ENCODE measurements at regions not wholly inside any gene's neighbourhood (a gene's known extent, or its start where the extent isn't known, plus 50 kb on each side); places are given as distances from the start of the nearest gene placed in this dataset.

GRCh38 chr18:14905350-14905749 is 157.4 kb downstream of the ANKRD30B start:
- no peak overlapping the region for H3K4me3 ChIP-seq (ENCODE audit: low read length)
- ATAC-seq (ENCODE audit: poor library complexity) (no peak), DNase-seq (no peak)
- no peaks in the 10 kb centered on the region for H3K36me3 Mint-ChIP-seq (ENCODE audit: low read depth)
- H3K36me3 ChIP-seq (ENCODE audit: insufficient read depth, low read length): no peaks in the 10 kb centered on the region
- no peak overlapping the region for H3K27ac Mint-ChIP-seq
- no peak overlapping the region for H3K27ac ChIP-seq (ENCODE audit: low read depth in 1 of 2, low read length in 2 of 2)
- H3K9me3 Mint-ChIP-seq: no peaks in the 10 kb centered on the region
- no peaks in the 10 kb centered on the region for H3K4me1 Mint-ChIP-seq (ENCODE audit: low read depth)
- peaks cover 0 to 8% of the 10 kb centered on the region in 2 experiments for H3K9me3 ChIP-seq (ENCODE audit: control insufficient read depth in 1 of 2, insufficient read depth in 1 of 2, low read length in 2 of 2)
- ChIA-PET POLR2A (no interaction called here), CTCF (no interaction called here)
- no peak overlapping the region for H3K4me3 Mint-ChIP-seq
- intact Hi-C loops (cut with DNase I, micrococcal nuclease): no loop called here
- no peaks in the 10 kb centered on the region for H3K27me3 ChIP-seq (ENCODE audit: control insufficient read depth in 1 of 2, insufficient read depth in 2 of 2, low read length in 2 of 2)
- H3K4me1 ChIP-seq (ENCODE audit: insufficient read depth, low read length): no peaks in the 10 kb centered on the region
- H3K27me3 Mint-ChIP-seq: no peaks in the 10 kb centered on the region
- no peak for TF ChIP-seq CTCF (IDR thresholded peaks at IDR 0.05)

GRCh38 chr18:14905979-14906378 is 158.0 kb downstream of the ANKRD30B start:
- no peak for ATAC-seq (ENCODE audit: poor library complexity)
- Histone ChIP-seq H3K4me1 (ENCODE audit: insufficient read depth, low read length) (no peaks in the 10 kb centered on the region), H3K4me3 (ENCODE audit: low read length) (no peak overlapping the region), H3K9me3 (ENCODE audit: control insufficient read depth in 1 of 2, insufficient read depth in 1 of 2, low read length in 2 of 2) (peaks cover 0 to 8% of the 10 kb centered on the region in 2 experiments), H3K27me3 (ENCODE audit: control insufficient read depth in 1 of 2, insufficient read depth in 2 of 2, low read length in 2 of 2) (no peaks in the 10 kb centered on the region), H3K27ac (ENCODE audit: low read depth in 1 of 2, low read length in 2 of 2) (no peak overlapping the region), H3K36me3 (ENCODE audit: insufficient read depth, low read length) (no peaks in the 10 kb centered on the region)
- ChIA-PET CTCF (no interaction called here), POLR2A (no interaction called here)
- no peak for DNase-seq
- Mint-ChIP-seq H3K4me3 (no peak overlapping the region), H3K27me3 (no peaks in the 10 kb centered on the region), H3K27ac (no peak overlapping the region), H3K9me3 (no peaks in the 10 kb centered on the region), H3K36me3 (ENCODE audit: low read depth) (no peaks in the 10 kb centered on the region), H3K4me1 (ENCODE audit: low read depth) (no peaks in the 10 kb centered on the region)
- intact Hi-C loops (cut with DNase I, micrococcal nuclease): no loop called here
- no peak for TF ChIP-seq CTCF (IDR thresholded peaks at IDR 0.05)

- no peaks in the 10 kb centered on the region for H3K27me3 ChIP-seq (ENCODE audit: control insufficient read depth in 1 of 2, insufficient read depth in 2 of 2, low read length in 2 of 2)
- Mint-ChIP-seq H3K4me1 (ENCODE audit: low read depth) (no peaks in the 10 kb centered on the region), H3K4me3 (no peak overlapping the region), H3K36me3 (ENCODE audit: low read depth) (no peaks in the 10 kb centered on the region), H3K27me3 (no peaks in the 10 kb centered on the region), H3K9me3 (no peaks in the 10 kb centered on the region), H3K27ac (no peak overlapping the region)
- no peak overlapping the region for H3K27ac ChIP-seq (ENCODE audit: low read depth in 1 of 2, low read length in 2 of 2)
- TF ChIP-seq CTCF (IDR thresholded peaks at IDR 0.05): no peak
- DNase-seq (no peak), ATAC-seq (ENCODE audit: poor library complexity) (no peak)
- intact Hi-C loops (cut with DNase I, micrococcal nuclease): no loop called here
- peaks cover 0 to 8% of the 10 kb centered on the region in 2 experiments for H3K9me3 ChIP-seq (ENCODE audit: control insufficient read depth in 1 of 2, insufficient read depth in 1 of 2, low read length in 2 of 2)
- H3K4me1 ChIP-seq (ENCODE audit: insufficient read depth, low read length): no peaks in the 10 kb centered on the region
- no peak overlapping the region for H3K4me3 ChIP-seq (ENCODE audit: low read length)
- no peaks in the 10 kb centered on the region for H3K36me3 ChIP-seq (ENCODE audit: insufficient read depth, low read length)
- POLR2A ChIA-PET: no interaction called here
- CTCF ChIA-PET: no interaction called here
These were observed 159.4 kb downstream of the ANKRD30B start for GRCh38 chr18:14907420-14907819.
